ENCODE measurements at regions not wholly inside any gene's neighbourhood (a gene's known extent, or its start where the extent isn't known, plus 50 kb on each side); places are given as distances from the start of the nearest gene placed in this dataset.

- TF ChIP-seq POLR2A (IDR thresholded peaks at IDR 0.05) = no peak
- no peak for TF ChIP-seq CTCF (IDR thresholded peaks at IDR 0.05)
- no peak for TF ChIP-seq POLR2AphosphoS5 (IDR thresholded peaks at IDR 0.05)
Measured at GRCh38 chrX:6856471-6856870, 291.0 kb upstream of the STS start.
